ENCODE measurements at regions not wholly inside any gene's neighbourhood (a gene's known extent, or its start where the extent isn't known, plus 50 kb on each side); places are given as distances from the start of the nearest gene placed in this dataset.

DNA sequence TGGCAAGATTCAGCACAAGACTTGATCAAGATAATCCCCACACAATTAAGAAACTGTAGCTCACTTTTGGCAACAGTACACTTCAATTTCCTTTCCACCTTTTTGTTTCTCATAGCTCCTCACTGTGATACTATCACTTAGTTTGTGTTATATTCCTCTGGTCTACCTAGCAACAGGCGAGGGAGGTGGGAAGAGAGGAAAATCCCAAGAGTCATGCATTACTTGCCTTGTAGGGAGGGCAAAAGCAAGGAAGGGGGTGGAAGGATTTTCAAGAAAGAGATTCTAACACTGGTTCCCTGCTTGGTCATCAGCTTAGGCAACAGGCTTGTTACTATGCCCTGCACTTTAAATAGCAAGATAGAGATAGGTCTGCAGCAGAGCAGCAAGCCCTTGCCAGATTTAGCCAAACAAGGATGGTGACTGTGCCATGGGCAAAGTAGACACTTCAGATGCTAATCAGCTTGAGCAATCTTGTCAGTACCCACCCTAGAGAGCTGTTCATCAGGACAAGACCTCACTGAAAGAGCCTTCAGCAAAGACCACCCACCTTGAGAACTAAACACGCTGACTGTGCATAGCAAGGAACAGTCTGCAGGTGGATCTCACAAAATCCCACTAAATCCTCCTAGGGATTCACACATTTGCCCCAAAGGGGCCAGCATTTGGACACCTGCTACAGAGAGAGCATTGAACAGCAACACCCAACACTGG is 134.6 kb downstream of the MBD2 start:
- TF ChIP-seq, protein P1, sequence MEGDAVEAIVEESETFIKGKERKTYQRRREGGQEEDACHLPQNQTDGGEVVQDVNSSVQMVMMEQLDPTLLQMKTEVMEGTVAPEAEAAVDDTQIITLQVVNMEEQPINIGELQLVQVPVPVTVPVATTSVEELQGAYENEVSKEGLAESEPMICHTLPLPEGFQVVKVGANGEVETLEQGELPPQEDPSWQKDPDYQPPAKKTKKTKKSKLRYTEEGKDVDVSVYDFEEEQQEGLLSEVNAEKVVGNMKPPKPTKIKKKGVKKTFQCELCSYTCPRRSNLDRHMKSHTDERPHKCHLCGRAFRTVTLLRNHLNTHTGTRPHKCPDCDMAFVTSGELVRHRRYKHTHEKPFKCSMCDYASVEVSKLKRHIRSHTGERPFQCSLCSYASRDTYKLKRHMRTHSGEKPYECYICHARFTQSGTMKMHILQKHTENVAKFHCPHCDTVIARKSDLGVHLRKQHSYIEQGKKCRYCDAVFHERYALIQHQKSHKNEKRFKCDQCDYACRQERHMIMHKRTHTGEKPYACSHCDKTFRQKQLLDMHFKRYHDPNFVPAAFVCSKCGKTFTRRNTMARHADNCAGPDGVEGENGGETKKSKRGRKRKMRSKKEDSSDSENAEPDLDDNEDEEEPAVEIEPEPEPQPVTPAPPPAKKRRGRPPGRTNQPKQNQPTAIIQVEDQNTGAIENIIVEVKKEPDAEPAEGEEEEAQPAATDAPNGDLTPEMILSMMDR (IDR thresholded peaks at IDR 0.05): no peak
- Histone ChIP-seq H3K27ac (no peak overlapping the region), H3K9me3 (no peaks in the 10 kb centered on the region), H3K4me3 (no peak overlapping the region), H3K4me1 (peaks cover 0 to 14% (median 4%) of the 10 kb centered on the region in 9 donors), H3K36me3 (no peaks in the 10 kb centered on the region), H3K27me3 (no peaks in the 10 kb centered on the region)
- intact Hi-C loops (cut with DNase I): no loop called here
- 81 to 88% methylated on average over 2 of the region's 2 CpGs for WGBS, 2 donors
- DNase-seq: no peak
- ATAC-seq: peak in 3 of 8 donors; percentile 42 to 80 (median 72)

DNA sequence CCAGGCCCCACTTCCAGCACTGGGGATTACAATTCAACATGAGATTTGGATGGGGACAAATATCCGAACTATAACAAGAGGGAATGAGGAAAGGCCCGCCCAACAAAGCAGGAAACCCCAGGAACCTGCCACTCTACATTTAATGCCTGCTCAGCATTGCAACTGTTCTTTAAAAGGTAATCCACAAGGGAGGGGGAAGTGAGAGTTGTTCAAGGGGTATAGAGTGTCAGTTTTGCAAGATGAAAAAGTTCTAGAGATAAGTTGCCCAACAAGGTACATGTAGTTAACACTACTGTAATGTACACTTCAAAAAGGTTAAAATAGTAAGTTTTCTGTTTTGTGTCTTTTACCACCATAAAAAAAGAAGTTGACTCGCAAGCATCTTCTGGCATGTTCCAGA is 137.6 kb downstream of the MBD2 start:
- DNase-seq: no peak
- Histone ChIP-seq H3K27ac (no peak overlapping the region), H3K4me1 (peaks cover 0 to 14% (median 4%) of the 10 kb centered on the region in 9 donors), H3K9me3 (peaks cover 0 to 11% (median 0%) of the 10 kb centered on the region in 11 donors), H3K4me3 (no peak overlapping the region), H3K36me3 (no peaks in the 10 kb centered on the region), H3K27me3 (no peaks in the 10 kb centered on the region)
- no peak for ATAC-seq
- 92 to 94% methylated on average over 3 of the region's 3 CpGs for WGBS, 2 donors
- TF ChIP-seq, protein P1 (IDR thresholded peaks at IDR 0.05): no peak
- intact Hi-C loops (cut with DNase I): no loop called here

DNA sequence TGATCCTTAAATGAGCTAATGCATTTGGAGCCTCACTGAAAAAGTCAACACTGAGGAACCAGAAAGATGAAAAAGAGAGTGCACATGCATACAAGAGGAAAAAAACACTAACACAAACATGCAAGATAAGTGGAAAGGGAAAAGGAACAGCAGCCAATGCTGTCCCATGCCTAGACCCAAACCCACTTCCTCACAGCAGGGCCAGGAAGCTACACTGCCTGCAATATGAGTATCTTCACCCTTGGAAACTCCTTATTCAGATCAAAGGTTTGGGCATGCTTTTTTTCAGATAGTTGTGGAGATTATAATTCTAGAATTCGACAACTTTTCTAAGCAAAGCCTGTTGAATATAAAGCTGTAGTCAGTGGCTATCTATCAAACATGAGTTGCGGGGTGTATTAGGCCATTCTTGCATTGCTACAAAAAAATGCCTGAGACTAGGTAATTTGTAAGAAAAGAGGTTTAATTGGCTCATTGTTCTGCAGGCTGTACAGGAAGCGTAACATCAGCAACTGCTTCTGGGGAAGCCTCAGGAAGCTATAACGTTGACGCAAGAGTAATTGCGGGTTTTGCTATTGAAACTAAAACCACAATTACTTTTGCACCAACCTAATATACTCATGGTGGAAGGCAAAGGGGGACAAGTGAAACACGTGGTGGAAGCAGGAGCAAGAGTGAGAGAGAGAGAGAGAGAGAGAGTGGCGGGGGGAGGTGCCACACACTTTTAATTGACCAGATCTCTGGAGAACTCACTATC is 138.2 kb downstream of the MBD2 start:
- WGBS, 2 donors: 72 to 76% methylated on average over 8 of the region's 8 CpGs
- H3K27ac ChIP-seq: no peak overlapping the region
- no peaks in the 10 kb centered on the region for H3K27me3 ChIP-seq
- DNase-seq (no peak), ATAC-seq (no peak)
- H3K4me1 ChIP-seq: peaks cover 0 to 14% (median 4%) of the 10 kb centered on the region in 9 donors
- intact Hi-C loops (cut with DNase I): no loop called here
- H3K36me3 ChIP-seq: no peaks in the 10 kb centered on the region
- TF ChIP-seq, protein P1 (IDR thresholded peaks at IDR 0.05): no peak
- H3K9me3 ChIP-seq: peaks cover 0 to 11% (median 0%) of the 10 kb centered on the region in 11 donors
- H3K4me3 ChIP-seq: no peak overlapping the region

DNA sequence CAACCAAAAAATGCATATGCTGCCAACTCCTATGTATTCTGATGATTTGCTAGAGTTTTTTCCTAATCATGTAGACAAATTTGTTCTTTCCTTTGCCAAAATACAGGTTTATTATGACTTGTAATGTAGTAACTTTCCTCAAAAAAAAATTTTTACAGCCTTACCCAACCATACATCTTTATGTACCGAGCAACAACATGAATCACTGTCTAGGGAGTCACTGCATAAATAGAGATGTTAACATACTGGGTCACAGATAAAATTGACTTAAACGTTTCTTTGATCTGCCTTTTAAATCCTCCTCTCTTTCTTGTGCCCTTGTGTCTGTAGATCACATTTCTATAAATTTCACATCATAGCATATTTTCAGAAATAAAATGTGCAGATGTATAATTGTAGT is 143.6 kb downstream of the MBD2 start:
- intact Hi-C loops (cut with DNase I): no loop called here
- DNase-seq (no peak), ATAC-seq (no peak)
- 69 to 81% methylated on average over 2 of the region's 2 CpGs for WGBS, 2 donors
- Histone ChIP-seq H3K4me1 (no peaks in the 10 kb centered on the region), H3K27ac (no peak overlapping the region), H3K9me3 (peaks cover 0 to 11% (median 0%) of the 10 kb centered on the region in 11 donors), H3K4me3 (no peak overlapping the region), H3K27me3 (no peaks in the 10 kb centered on the region), H3K36me3 (no peaks in the 10 kb centered on the region)
- TF ChIP-seq, protein P1 (IDR thresholded peaks at IDR 0.05): no peak
